T-cell (primary cell): ENCODE measurements at regions not wholly inside any gene's neighbourhood (a gene's known extent, or its start where the extent isn't known, plus 50 kb on each side); places are given as distances from the start of the nearest gene placed in this dataset.

Experiments used
- ATAC-seq, 4 experiments: fragments of 200-7000 bp in 3 of 4; fragments of 150-1000 bp in 1 of 4; cut with Tn5 transposase; replicated peaks in 1 of 4; 1 replicate in 3 of 4; 2 replicates in 1 of 4; pipeline ENCODE4 v1.10.0; 2021; ENCODE audit warnings: moderate library complexity in 3 of 4, mild to moderate bottlenecking in 2 of 4, moderate number of reproducible peaks in 1 of 4
- CTCF ChIA-PET, 2 donors: fragments of 300-600 bp; sonication (Branson Sonifier 250); formaldehyde crosslinking; loops; one replicate each; lab custom pipeline; 2022; ENCODE audit warnings: antibody characterized with exemption in 2 of 2; lab: Charles Lee
- POLR2A ChIA-PET, 2 donors: fragments of 300-600 bp; sonication (Branson Sonifier 250); formaldehyde crosslinking; loops; one replicate each; lab custom pipeline; 2022; ENCODE audit warnings: antibody characterized with exemption in 2 of 2; lab: Charles Lee
- DNase-seq, 35 experiments: peaks; one replicate each; pipeline versions ENCODE4 v3.0.0 to v3.0.0-alpha.2; 2013 to 2023
- H3K27ac ChIP-seq: one replicate; pipeline ENCODE4 v1.5.1; 2013; ENCODE audit warnings: low read length
- H3K27me3 ChIP-seq, 2 experiments: replicated peaks in 1 of 2; 1 replicate in 1 of 2; 2 replicates in 1 of 2; pipeline versions ENCODE4 v1.6.1 to v1.7.0; 2013; ENCODE audit warnings: low read length in 1 of 2, mixed read lengths in 1 of 2; ENCODE audit not compliant: control insufficient read depth in 2 of 2, insufficient read depth in 2 of 2; ENCODE audit errors: extremely low read depth in 1 of 2
- H3K36me3 ChIP-seq, 2 donors: 1 replicate in 1 of 2; 2 replicates in 1 of 2; pipeline versions ENCODE4 v1.6.1 to v1.7.0; 2013; ENCODE audit warnings: low read length in 1 of 2; ENCODE audit not compliant: control insufficient read depth in 2 of 2, insufficient read depth in 1 of 2; ENCODE audit errors: extremely low read depth in 1 of 2
- H3K4me1 ChIP-seq, 2 experiments: 1 replicate in 1 of 2; 2 replicates in 1 of 2; pipeline versions ENCODE4 v1.6.1 to v1.7.0; 2013; ENCODE audit warnings: low read length in 2 of 2, mixed read lengths in 1 of 2; ENCODE audit not compliant: insufficient read depth in 2 of 2, control insufficient read depth in 1 of 2; ENCODE audit errors: extremely low read depth in 1 of 2
- H3K4me3 ChIP-seq, 2 donors: 1 replicate in 1 of 2; 2 replicates in 1 of 2; pipeline versions ENCODE4 v1.5.1 to v1.7.0; 2013; ENCODE audit warnings: mild to moderate bottlenecking in 2 of 2, low read length in 1 of 2, moderate library complexity in 1 of 2; ENCODE audit not compliant: control insufficient read depth in 1 of 2; ENCODE audit errors: extremely low read depth in 1 of 2
- H3K9me3 ChIP-seq: 2 replicates; pipeline ENCODE4 v1.7.0; 2013
- H3K27ac Mint-ChIP-seq, 2 donors: one replicate each; pipeline ENCODE4 v1.8.0; 2020 to 2021; ENCODE audit warnings: mild to moderate bottlenecking in 2 of 2, mixed read lengths in 2 of 2
- H3K27me3 Mint-ChIP-seq, 2 donors: one replicate each; pipeline ENCODE4 v1.8.0; 2021 to 2022; ENCODE audit warnings: mixed read lengths in 2 of 2
- H3K36me3 Mint-ChIP-seq: one replicate; pipeline ENCODE4 v1.8.0; 2021; ENCODE audit warnings: mixed read lengths
- H3K4me1 Mint-ChIP-seq, 3 donors: one replicate each; pipeline ENCODE4 v1.8.0; 2020 to 2022; ENCODE audit warnings: mixed read lengths in 3 of 3, mild to moderate bottlenecking in 1 of 3
- H3K4me3 Mint-ChIP-seq, 3 donors: one replicate each; pipeline ENCODE4 v1.8.0; 2020 to 2022; ENCODE audit warnings: mild to moderate bottlenecking in 3 of 3, mixed read lengths in 3 of 3, moderate library complexity in 3 of 3
- H3K9me3 Mint-ChIP-seq, 3 donors: one replicate each; pipeline ENCODE4 v1.8.0; 2020 to 2022; ENCODE audit warnings: mixed read lengths in 3 of 3
- WGBS: methylation state at CpG from one replicate; pipeline ENCODE4 v1.1.5; 2013; ENCODE audit warnings: missing lambda C conversion rate; ENCODE audit not compliant: insufficient coverage; 5-methylcytosine and 5-hydroxymethylcytosine counted together

GRCh38 chr9:121568343-121569265 is 69.0 kb upstream of the GGTA1 start:
- Histone ChIP-seq H3K4me1 (no peaks in the 10 kb centered on the region), H3K27ac (no peak overlapping the region), H3K9me3 (no peaks in the 10 kb centered on the region), H3K4me3 (no peak overlapping the region), H3K27me3 (peaks cover 0 to 29% of the 10 kb centered on the region in 2 experiments), H3K36me3 (no peaks in the 10 kb centered on the region)
- H3K4me3 Mint-ChIP-seq, result no peak overlapping the region
- POLR2A ChIA-PET, result no interaction called here
- CTCF ChIA-PET, result no interaction called here
- H3K9me3 Mint-ChIP-seq, result no peaks in the 10 kb centered on the region
- ATAC-seq, result no peak
- H3K27ac Mint-ChIP-seq, result peak overlapping the region in 1 of 2 donors; percentile 2
- H3K27me3 Mint-ChIP-seq, result peaks cover 0 to 25% of the 10 kb centered on the region in 2 donors
- DNase-seq, result no peak
- 55% methylated on average over 7 of the region's 9 CpGs for WGBS
- H3K36me3 Mint-ChIP-seq, result no peaks in the 10 kb centered on the region
- no peaks in the 10 kb centered on the region for H3K4me1 Mint-ChIP-seq

GRCh38 chr9:121569266-121569648 is 69.6 kb upstream of the GGTA1 start:
- H3K4me1 ChIP-seq, result no peaks in the 10 kb centered on the region
- peaks cover 0 to 25% of the 10 kb centered on the region in 2 donors for H3K27me3 Mint-ChIP-seq
- whole genome bisulfite sequencing, result no CpG with 5 or more reads among the region's 3 CpGs
- no peak overlapping the region for H3K4me3 ChIP-seq
- H3K9me3 ChIP-seq, result no peaks in the 10 kb centered on the region
- ChIA-PET CTCF (no interaction called here), POLR2A (no interaction called here)
- H3K36me3 Mint-ChIP-seq, result no peaks in the 10 kb centered on the region
- no peak overlapping the region for H3K27ac Mint-ChIP-seq
- ATAC-seq (no peak), DNase-seq (no peak)
- no peaks in the 10 kb centered on the region for H3K4me1 Mint-ChIP-seq
- H3K27me3 ChIP-seq, result peaks cover 0 to 29% of the 10 kb centered on the region in 2 experiments
- H3K27ac ChIP-seq, result no peak overlapping the region
- no peaks in the 10 kb centered on the region for H3K36me3 ChIP-seq
- H3K4me3 Mint-ChIP-seq, result no peak overlapping the region
- no peaks in the 10 kb centered on the region for H3K9me3 Mint-ChIP-seq

GRCh38 chr9:121572581-121572980 is 72.9 kb upstream of the GGTA1 start:
- Mint-ChIP-seq H3K27me3 (peaks cover 0 to 8% of the 10 kb centered on the region in 2 donors), H3K4me3 (no peak overlapping the region), H3K4me1 (no peaks in the 10 kb centered on the region), H3K9me3 (no peaks in the 10 kb centered on the region), H3K27ac (no peak overlapping the region), H3K36me3 (no peaks in the 10 kb centered on the region)
- Histone ChIP-seq H3K9me3 (no peaks in the 10 kb centered on the region), H3K27ac (no peak overlapping the region), H3K27me3 (peaks cover 0 to 7% of the 10 kb centered on the region in 2 experiments), H3K4me1 (no peaks in the 10 kb centered on the region), H3K4me3 (no peak overlapping the region), H3K36me3 (no peaks in the 10 kb centered on the region)
- ChIA-PET POLR2A (no interaction called here), CTCF (interaction anchor here in 1 of 2 donors (0.7 kb wide), 1 partner anchor 38 kb away, joined by 3 read pairs; no protein-coding TSS in a partner anchor)
- DNase-seq (no peak), ATAC-seq (peak in 1 of 4 experiments; percentile 10)
- 55% methylated on average over 1 of the region's 7 CpGs for WGBS

- no peaks in the 10 kb centered on the region for H3K4me1 ChIP-seq
- H3K9me3 ChIP-seq, result no peaks in the 10 kb centered on the region
- ChIA-PET CTCF (no interaction called here), POLR2A (no interaction called here)
- no peaks in the 10 kb centered on the region for H3K36me3 ChIP-seq
- no peaks in the 10 kb centered on the region for H3K4me1 Mint-ChIP-seq
- DNase-seq, result no peak
- no peaks in the 10 kb centered on the region for H3K9me3 Mint-ChIP-seq
- H3K27ac ChIP-seq, result no peak overlapping the region
- H3K4me3 ChIP-seq, result no peak overlapping the region
- H3K4me3 Mint-ChIP-seq, result no peak overlapping the region
- H3K27me3 Mint-ChIP-seq, result no peaks in the 10 kb centered on the region
- WGBS, result 85% methylated on average over 4 of the region's 10 CpGs
- ATAC-seq, result no peak
- no peaks in the 10 kb centered on the region for H3K36me3 Mint-ChIP-seq
- H3K27ac Mint-ChIP-seq, result no peak overlapping the region
- H3K27me3 ChIP-seq, result no peaks in the 10 kb centered on the region
Observed at GRCh38 chr9:121573717-121574485, 74.3 kb upstream of the GGTA1 start.

- Histone ChIP-seq H3K36me3 (no peaks in the 10 kb centered on the region), H3K27me3 (peaks cover 0 to 8% of the 10 kb centered on the region in 2 experiments), H3K4me3 (no peak overlapping the region), H3K27ac (no peak overlapping the region), H3K9me3 (no peaks in the 10 kb centered on the region), H3K4me1 (no peaks in the 10 kb centered on the region)
- 74% methylated on average over 14 of the region's 18 CpGs for WGBS
- Mint-ChIP-seq H3K4me3 (no peak overlapping the region), H3K9me3 (no peaks in the 10 kb centered on the region), H3K27me3 (peaks cover under 1 to 7% of the 10 kb centered on the region in 2 donors), H3K4me1 (no peaks in the 10 kb centered on the region), H3K27ac (no peak overlapping the region), H3K36me3 (no peaks in the 10 kb centered on the region)
- no peak for ATAC-seq
- POLR2A ChIA-PET, result no interaction called here
- no peak for DNase-seq
- CTCF ChIA-PET, result no interaction called here
Observed at GRCh38 chr9:121574774-121575519, 75.3 kb upstream of the GGTA1 start.
